GM19455 (cell line): ENCODE measurements at regions not wholly inside any gene's neighbourhood (a gene's known extent, or its start where the extent isn't known, plus 50 kb on each side); places are given as distances from the start of the nearest gene placed in this dataset.

Experiments used
- ATAC-seq: cut with Tn5 transposase; IDR thresholded peaks from one replicate; pipeline ENCODE4 v1.9.1; 2021; ENCODE audit not compliant: unreplicated experiment

DNA sequence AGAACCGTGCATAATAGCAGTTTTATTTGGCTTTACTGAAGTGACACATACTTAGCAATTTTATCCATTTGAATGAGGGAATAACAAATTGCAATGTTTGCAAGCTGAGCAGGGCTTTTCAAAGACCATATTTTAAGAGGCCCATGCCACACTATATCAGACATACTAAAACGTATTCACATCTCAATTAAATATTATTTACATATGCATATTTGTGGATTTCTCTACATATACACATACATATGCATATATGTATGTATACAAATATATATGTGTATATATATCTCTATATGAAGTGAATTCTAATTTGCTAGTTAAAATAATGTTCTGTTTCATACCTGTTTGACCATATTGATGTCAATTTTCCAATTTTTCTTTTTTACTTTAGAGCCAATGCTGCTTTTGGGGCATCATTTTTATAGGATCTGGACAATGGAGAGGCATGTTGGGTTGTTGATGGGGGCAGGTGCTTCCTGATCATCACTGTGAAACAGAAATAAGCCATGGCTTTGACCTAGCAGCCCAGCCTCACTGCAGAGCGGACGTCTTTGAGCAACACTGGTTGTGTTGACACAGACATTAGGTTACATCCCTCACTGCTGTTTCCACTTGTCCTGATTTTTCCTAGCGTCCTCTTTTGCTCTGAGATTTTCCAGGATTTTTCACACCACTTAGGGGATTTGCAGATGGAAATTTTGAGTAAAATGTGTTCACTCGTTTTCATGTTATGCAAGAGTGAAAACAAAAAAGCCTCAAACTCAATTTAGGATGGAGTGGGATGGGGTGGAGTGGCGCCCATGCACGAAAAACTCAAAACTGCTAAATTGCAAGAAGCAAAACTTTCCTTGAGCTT, 56.9 kb downstream of the RDH14 start:
- no peak for ATAC-seq

DNA sequence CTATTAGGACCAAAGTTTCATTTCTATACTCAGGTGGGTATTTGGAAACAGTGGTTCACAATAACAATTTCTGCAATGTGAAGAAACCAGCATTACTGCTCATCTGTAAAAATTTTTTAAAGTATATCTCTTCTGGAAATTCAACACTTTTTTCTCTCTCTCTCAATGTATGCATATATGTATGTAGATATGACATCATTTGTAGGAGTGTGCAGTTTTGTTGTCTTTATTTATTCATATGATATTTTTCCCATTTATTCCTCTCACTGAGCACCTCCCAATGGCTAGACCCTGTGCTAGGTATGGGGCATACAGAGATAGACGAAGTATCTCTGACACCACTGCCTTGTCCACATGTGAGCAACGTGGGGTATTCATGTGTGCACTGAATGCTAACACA, 58.3 kb downstream of the RDH14 start:
- ATAC-seq: no peak

DNA sequence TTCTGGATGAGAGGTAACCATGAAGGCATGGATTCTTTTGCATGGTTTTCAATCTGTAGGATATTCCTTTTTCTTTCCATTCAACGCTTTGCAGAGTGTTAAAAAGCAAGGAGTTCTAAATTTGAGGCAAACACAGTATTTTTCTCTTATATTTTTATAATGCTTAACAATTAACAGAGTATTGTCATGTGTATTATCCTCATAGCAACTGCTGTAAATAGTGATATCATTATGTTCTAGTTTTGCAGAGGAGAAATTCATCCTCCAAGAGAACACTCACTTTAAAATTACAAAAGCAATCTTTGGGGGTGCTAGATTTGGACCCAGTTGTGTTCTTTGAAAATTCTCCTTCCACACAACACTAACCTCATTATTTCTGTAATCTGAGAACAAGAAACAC, 58.7 kb downstream of the RDH14 start:
- no peak for ATAC-seq

DNA sequence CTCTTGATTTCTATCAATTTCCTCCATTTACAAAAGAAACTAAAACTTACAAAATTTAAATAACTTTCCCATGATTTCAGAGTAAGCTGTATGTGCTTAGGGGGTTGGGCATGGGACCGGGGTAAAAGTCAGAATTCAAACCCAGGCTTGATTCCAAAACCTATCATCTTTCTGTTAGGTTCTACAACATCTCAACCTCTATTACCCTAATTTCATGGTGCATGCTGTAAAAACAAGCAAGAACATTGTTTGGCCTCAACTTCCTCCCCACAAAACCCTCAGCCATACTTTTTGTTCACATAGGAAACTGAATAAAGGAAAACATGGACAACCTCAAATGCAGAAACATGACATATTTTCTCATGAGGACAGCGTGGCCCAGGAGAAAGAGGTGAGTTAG, 59.3 kb downstream of the RDH14 start:
- no peak for ATAC-seq

DNA sequence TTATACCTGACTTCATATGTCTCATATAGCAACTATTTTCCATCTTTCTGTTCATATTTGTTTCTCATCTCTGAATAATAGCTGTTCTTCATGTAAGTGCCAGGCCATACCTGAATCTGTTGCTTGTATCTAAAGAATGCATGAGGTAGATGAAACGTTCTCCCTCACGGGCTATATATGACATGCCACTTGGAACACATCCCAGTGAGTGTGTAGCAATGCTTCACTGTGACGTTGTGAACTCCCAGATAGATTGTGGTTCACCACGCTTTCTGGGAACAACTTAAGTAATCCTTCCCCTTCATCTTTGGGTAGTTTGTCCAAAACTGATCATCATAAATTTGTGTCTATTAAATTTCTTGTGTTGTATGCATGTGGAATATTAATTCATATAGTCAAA, 60.1 kb downstream of the RDH14 start:
- ATAC-seq: no peak

DNA sequence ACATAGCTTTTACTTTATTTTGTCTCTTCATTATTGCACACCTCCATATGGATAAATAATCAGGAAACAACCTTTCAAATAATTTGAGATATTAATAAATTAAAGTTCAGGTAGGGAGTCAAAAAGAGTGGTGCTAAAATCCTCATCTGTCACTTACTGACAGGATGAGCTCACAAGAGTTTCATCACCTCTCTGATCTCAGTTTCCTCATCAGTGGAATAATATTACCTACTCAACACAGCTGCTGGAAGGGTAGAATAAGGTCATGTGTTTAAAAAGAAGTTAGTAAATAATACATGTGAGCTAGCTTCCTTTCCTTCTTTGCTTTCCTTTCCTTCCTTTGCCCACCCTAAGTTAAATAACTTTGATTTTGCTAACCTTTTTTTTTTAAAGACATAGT, 61.9 kb downstream of the RDH14 start:
- no peak for ATAC-seq

DNA sequence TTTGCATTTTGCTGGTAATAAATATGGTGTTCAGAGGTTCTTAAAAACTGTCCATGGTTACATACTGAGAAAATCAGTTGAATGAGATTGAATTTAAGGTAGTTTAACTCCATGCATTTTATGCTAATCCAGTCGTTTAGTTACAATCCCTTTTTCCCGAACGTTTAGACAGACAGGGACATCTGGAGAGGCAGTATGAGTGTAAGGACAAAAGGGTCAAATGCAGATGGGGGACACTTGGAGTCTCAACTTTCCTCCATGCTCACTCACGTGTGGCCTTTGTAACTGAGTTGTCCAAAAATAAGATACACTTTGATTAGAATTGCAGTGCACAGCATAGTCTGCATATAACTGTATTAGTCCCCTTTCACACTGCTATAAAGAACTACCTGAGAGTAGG, 63.9 kb downstream of the RDH14 start:
- no peak for ATAC-seq

DNA sequence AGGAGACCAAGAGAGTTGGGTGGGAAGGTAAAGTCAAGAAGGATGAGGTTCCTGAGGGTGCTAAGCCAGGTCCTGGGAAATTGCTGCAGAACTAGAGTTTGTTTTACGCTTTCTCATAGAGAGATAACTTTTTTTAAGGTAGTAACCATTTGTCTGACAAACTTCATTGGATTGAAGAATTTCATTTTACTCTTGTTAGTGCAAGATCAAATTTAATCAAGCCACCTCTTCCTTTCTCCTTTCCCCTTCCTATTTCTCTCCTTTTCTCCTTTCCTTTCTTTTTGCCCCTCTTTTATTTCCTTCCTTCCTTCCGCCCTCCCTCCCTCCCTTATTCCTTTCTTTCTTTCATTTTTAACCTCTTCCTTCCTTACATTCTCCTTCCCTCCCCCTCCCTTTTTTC, 65.4 kb downstream of the RDH14 start:
- ATAC-seq: no peak

DNA sequence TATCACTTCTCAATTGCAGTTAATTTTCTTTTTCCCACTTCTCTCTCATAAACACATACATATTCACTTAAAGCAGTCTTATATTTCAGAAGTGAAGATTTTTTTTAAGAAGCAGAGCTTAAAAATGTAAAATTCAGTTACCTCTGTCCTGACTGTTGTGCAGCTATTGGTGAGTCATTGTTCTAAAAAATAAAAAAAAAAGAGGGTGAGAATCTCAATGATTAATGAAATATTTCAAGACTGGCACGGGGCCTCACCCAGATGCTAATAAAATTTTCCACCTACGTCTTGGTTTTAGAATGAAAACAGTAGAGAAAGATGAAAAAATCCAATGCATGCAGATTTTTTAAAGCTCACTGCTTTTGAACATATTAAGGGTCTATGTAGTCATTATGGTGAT, 67.7 kb downstream of the RDH14 start:
- no peak for ATAC-seq

DNA sequence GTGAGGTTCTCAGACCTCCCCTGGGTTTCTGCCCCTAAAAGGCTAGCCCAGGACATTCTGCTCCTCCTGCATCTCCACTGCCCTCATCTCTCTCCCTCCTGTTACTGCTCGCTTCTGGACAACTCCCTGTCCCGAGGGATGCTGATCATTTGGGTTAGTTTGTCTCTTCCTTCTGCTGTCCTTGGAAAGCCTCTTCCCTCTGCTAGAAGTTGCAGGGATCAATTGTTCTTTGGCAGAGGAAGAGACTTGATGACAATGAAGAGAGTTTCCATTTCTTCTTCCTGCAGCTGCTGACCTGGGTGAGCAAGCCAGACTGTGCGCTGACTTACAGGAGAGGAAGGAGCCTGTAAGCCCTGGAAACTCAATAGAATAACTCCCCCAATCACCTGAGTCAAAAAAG, 68.9 kb downstream of the RDH14 start:
- ATAC-seq: no peak

DNA sequence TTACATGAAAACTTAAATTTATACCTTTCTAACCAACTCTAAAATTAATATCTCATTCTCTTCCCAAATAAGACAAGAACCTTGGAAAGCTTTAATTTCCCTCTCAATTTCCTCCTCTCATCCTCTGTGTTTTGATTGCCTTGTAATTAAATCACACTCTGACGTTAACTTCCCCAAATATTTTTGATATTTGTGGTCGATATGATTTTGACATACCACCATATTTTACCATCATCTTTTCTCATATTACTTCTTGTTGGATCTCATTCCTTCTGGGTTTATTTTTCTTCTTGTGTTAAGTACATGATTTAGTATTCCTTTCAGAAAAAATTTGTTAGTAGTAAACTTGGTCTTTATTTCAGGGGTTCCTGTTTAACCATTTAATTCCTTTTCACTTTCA, 69.6 kb downstream of the RDH14 start:
- no peak for ATAC-seq

DNA sequence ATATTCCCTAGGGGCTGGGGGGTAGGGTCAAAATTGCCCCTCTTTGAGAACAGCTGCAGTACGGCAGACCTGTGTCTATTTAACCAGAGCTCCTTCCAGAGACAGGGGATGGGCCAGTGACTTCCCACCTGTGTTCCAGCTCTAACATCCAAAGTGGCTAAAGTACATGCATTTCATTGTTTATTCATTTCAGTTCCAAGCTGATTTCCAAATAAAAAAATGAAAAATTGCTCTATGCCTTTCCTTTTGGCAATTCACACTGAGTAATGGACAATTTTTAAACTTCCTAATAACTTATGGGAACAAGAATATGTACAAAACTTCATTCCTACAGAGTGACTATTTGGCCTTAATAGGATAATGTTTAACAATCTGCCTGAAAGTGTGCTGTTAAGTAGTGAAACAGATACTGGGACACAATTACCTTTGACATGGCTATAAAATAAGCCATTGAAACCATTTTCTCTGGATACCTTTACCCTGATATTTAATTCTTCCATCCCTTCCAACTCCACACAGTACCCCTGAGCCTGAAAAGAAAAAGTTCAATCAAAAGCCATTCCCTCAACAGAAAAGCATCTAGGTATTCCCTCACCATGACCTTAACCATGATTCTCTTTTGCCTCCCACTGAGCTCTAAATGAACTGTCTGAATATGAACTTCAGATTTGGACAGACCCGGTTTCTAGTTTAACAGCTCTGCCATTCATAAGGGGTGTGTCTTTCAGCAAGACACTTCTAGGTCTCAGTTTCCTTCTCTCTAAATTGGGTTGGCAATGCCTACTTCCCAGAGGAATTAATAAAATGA, 73.1 kb downstream of the RDH14 start:
- no peak for ATAC-seq

DNA sequence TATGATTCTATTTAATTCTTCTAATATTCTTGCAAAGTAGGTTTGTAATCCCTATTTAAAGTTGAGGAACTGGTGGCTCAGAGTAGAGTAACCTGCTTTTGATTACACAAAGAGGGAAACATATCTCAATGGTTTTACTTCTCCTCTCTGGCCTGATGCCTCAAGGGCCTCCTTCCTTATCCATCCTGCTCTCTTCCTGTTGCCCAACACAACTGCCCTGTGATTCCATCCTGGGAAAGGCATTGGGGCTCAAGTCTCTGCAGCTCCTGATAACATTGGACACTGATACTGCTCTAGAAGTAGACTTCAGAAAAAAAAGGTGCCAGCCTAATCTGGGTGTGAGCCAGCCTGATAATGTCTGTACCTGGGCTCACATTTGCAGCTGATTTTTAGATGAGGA, 75.8 kb downstream of the RDH14 start:
- no peak for ATAC-seq

DNA sequence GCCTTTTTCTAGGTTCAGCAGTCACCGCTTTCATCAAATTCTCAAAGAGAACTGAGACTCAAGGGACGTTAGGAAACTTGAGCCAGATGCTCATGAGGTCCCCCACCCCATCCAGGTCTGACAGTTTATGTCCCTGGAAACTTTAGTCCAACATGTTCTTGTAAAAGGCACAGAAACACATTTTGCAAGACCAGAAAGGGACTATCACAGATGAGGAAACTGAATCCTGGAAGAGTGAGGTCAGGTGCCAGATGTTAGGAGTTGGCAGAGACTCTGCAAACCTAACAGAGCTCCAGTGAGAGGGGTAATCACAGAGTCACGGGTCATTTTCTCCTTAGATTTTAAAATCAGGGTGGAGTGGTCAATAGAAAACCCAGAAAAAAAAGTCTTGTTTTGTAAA, 76.6 kb downstream of the RDH14 start:
- no peak for ATAC-seq

DNA sequence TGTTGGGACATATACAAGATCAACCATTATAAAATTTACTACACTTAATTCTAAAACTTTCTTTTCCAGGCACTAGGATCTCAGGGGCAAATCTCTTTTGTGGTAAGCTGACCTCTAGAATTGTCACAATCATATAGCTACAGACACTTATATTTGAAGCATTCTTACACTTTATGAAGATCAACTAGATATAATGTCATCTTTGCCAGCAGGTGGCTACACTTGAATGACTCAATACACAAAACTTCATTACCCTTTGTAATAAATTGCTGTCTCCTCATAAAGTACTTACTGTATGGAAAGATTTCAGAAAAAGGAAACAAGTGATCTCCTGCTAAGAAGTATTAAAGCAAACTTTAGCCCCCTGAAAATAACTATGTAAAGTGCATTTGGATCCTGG, 77.8 kb downstream of the RDH14 start:
- ATAC-seq: no peak

DNA sequence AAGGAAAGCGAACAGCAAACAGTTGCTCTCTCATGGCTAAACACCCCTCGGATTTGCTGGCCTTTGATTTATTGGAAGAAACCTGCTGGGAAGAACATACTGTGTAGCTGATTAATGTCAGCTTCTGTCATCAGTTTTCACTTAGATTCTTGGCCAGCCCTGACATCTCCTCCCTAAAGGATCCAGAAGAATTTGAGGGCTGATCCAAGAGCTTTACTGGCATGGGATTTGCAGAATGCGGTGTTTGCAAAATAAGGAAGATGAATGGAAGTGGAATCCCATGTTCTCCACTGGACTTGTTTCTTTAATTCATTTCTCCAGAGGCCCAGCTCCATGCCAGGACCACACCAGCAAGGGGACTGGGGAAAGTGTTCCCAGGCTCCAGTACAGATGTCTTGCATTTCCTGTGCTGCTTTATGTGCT, 80.5 kb downstream of the RDH14 start:
- ATAC-seq: no peak

DNA sequence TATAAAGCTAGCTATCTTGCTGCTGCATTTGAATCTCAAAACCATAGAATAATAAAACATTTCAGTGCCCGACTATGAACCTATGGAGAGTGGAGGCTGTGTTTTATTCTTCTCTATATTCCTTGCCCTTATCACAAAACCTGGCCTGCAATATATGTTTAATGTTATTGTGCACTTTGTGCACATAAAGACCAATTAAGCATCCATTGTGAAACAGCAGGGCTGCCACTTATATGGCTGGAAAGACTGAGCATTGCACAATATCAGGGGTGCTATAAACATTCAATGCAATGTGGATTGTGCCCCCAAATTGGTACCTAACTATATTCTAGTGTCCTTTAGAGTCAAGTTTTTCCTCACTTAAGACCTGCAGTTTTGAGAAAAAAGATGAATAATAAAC, 83.2 kb downstream of the RDH14 start:
- no peak for ATAC-seq

DNA sequence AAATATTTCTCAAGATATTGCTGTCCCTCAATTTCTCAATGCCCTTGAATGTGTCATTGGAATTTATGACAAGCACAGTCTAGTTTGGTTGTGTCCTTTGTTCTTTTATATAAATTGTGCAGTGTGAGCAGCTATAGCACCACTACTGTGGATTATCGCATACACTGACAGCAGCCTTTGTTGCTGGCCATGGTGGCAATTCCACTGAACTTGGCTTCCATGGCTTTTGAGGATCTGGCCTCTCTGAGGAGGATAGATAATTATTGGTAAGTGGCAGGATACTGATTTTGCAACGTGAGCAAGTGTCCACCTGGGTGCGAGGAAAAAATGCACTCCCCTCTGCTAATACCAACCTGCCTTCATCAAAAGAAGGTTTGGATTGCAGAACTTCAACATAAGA, 84.0 kb downstream of the RDH14 start:
- ATAC-seq: no peak

DNA sequence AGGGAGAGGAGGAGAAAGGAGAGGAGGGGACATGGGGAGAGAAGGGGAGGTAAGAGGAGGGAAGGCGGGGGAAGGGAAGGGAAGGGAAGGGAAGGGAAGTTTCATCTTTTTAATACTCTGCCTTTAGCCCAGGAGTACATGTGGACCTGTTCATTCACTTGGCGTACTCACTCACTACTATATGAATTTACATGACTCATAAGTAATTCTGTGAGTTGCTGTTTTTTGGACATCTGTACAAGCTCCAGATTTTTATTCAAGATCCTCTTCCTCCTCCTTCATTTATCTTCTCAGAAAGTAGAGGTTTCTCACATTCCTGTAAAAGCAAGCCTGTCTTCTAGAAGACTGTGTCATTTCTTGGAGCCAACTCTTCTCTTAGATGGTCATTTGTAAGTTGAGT, 84.6 kb downstream of the RDH14 start:
- ATAC-seq: no peak

DNA sequence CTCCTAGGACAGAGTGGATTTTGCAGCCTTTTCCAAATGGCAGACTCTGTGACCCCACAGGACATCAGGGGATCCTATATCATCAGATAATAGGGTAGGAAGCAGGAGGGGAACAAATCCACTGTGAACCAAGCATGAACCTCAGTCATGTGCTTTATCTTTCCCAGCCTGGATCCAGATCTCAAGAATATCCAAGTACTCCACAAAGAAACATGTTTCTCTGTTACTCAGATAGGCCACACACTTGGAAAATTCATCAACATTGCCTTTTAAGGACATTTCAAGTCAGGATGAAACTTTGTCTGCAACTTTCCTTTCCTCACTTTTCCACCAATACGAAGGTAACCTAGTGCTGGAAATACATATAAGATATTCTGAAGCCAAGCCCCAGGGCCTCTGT, 85.8 kb downstream of the RDH14 start:
- ATAC-seq: no peak

DNA sequence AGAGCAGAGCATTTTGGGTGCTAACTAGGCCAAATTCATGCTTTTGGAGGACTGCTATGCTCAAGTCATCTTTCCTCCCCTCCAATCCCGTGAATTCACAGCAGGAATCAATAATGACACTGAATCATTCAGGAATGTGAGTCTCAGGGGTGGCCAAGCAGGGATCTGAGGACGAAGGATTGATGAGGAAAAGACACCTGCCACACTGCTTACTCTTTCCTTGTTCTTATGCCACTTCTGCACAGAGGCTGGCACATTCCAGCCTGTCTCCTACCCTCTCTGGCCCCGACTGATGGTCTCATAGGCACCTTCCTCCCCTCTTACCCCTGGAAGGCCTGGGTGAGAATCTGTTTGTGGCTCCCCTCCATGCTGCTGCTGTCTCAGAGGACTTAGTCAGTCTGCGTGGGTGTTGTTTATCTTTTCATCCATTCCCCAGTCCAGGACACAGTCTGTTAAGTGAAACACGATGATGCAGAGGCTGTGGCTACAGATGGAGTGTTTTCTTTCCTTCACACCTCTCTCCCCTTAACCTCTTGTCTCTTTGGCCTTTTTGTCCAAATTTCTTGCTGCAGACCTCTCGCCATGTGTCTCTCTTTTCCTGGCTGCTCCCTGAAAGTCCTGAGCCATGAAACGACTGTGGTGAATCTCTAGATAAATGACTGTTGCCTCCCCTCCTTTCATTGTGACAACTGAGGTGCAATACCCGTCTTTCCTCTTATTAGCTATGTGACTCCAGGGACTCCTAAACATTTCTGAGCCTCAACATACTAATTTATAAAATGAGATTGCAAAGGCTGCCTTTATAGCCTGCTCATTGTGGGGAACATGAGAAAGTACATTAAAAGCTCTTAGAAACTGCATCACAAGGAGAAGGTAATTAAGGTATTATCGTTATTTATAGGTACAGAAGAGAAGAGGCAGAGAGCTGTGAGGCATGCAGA, 86.9 kb downstream of the RDH14 start:
- ATAC-seq: no peak
